HG02798 (cell line): ENCODE measurements at regions not wholly inside any gene's neighbourhood (a gene's known extent, or its start where the extent isn't known, plus 50 kb on each side); places are given as distances from the start of the nearest gene placed in this dataset.

Source experiments
- ATAC-seq: cut with Tn5 transposase; IDR thresholded peaks from one replicate; pipeline ENCODE4 v1.9.1; 2021; ENCODE audit warnings: mild to moderate bottlenecking; ENCODE audit not compliant: unreplicated experiment, poor library complexity

DNA sequence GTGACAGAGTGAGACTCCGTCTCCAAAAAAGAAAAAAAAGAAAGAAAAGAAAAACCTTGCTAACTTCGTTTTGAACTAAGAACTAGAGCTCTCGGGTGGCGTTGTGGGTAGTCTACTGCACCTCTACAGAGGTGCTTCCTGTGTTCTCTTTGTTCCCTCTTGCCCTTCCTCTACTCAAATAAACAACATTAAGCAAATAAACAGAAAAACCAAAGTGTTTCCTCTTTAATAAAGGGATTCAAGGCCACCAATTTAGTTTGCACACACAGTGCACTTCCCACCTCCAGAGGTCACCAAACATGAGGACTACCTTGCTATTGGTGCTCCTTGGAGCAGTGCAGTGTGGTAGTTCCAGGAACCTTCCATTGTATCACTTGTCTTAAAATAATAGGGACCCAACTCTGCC is 354.2 kb upstream of the TBL1XR1 start:
- no peak for ATAC-seq

DNA sequence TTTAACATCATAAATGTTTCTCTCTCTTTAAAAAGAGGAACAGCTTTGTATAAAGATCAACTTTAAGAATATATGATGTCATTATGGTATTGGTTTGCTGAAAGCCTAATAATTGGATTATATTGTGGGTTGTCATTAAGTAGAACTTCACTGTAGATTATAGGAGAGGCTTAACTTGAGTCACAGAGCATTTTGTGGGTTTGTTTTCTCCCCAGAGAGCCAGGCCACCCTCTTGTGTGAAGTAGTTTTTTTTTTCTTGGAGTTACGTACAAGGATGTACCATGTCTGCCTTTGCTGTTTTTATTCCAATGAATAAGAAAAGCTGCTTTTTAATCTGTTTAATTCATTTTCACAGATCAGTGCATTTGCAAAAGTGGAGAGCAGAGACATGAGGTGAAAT is 354.8 kb upstream of the TBL1XR1 start:
- no peak for ATAC-seq

DNA sequence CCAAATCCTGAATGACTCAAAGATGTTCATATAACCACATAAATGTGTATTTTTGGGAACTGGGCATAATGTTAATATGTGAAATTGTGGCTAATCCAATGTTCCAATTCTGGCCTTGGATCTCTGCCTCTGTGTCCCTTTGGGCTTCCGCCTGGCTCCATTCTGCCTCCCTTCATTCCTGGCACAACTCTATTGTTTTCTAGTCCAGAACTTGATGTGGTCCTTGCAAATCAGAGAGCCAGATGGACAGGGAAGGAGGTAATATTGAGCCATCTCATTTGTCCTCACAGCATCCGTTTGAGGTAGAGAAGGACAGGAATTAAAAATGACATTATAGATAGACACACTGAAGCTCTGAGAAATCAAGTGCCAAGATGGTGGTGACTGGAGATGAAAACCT is 355.7 kb upstream of the TBL1XR1 start:
- ATAC-seq: no peak

DNA sequence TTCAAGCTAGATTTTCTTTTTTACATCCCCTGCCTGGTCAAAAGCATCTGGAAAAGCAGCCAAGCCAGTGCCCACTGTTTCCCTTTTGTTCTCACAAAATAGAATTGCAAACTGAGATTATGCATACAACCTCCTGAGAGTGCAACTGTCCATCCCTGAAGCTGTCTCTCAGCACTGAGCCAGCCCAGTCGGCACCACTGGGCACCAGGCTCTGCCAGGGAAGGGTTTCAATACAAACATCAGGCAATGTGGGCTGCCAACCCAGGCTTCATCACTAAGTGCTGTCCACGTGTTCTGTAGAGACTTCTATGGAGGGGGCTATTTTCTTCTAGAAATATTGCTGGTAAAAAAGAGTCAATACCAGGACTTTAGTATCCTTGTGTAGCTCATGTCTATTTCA is 356.3 kb upstream of the TBL1XR1 start:
- no peak for ATAC-seq

DNA sequence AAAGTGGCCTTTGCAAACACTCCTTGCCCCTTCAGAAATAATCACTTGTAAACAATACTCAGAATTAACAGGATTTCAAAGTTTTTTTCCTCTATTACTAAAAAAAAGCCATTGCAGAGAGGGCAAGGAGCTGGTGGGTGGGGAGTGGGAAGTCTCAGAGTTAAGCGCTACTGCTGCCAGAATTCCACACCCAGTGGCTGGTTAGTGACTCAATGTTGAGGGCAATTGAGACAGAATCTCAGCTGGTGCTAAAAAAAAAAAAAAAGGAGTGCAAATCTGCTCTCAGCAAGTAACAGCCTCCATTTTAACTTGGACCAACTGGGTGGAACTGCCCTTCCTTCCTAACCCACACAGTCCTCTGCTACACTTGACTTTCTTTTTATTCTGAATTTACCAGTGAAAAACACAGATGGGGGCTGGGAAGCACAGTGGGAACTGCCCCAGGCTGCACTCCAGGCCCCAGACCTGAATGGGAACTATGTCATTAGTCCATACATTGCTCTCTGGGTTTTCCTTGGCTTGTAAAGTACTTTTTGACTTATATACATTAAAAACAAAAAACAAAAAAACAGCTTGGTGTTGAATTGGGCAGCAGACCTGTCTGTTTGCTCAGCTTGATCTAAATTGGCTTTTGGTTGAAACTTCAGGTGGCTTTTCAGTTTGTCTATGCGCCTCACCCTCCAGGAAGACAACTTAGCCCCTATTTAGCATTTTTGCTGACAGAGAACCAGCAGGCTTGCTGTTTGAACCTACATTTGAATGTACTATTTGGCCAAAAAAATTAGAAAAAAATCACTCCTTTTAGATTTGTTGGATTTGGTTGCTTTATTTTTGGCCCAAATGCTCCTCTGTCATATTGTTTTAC is 357.8 kb upstream of the TBL1XR1 start:
- no peak for ATAC-seq

DNA sequence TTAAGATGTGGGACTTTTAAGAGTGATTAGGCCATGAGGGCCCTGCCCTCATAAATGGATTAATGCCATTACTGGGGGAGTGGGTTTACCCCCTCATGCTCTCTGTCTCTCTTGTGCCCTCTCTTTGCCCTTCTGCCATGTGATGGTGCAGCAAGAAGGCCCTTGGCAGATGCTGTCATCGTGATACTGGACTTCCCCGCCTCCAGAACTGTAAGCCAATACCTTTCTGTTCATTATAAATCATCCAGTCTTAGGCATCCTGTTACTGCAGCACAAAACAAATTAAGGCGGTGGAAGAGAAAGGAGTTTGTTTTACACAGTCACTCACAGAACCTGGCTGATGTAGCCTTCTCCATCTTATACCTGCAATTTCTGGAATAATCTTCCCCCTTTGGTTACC is 360.3 kb upstream of the TBL1XR1 start:
- no peak for ATAC-seq

DNA sequence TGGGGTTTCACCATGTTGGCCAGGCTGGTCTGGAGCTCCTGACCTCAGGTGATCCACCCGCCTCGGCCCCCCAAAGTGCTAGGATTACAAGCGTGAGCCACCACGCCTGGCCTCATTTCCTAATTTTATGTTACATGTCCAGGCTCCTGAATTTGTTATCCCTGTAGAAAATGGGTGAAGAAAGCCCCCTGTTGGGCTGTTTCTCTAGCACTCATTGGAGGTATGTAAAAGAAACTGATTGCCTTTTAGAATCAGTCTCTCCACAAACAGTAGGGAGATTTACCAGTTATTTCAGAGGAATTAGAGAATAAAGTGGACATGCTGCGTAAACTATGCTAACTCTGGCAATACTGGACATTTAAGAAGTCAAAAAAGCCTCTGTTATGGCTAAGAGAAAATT is 364.1 kb upstream of the TBL1XR1 start:
- no peak for ATAC-seq

DNA sequence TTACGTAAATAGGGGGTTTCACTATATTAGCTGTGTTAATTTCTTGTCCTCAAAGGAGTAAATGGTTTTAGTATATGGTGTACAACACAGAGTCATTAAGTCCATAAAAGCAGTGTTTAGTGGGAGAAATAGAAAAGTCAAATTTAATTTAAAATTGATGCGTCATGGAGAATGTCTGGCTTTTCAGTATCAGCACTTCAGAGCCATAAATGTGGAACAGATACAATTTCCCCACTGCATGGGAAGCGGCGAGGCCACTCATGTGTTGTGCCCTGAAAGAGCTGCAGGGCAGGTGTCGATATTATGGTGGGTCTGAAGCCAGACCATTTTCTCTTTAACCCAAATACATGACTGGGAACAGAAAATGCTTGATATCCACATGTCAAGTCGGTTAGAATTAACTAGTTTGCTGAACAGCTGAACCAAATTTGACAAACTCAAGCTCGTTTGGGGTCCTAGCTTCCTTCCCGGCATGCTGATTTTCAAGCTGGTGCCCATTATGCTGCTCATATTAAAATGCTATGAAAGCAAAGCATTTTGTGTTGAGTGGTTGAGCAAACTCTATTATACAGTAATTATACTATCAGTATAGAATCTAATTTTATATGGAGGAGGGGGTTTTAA is 364.6 kb upstream of the TBL1XR1 start:
- ATAC-seq: no peak

DNA sequence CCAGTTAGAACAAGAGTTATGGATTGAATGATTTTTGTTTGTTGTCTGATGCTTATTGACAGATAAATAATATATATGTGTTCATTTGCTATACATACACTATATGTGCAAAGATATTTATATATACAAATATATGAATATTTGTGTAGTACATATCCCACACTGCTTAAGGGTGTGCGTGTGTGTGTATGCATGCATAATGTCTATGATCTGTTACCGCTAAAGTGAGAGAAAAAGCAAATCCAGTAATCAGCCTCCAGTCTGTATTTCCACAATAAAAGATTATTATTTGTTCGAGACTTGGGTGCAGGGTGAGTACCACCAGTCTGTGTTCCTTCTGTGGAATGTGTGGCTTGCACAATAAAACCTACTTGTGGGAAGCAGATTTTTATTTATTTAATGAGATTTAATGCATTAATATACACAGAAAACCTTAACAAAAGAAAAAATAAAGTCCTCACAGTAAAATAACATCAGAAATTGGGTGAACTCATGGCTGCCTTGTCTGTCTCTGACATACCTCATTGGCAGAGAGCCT is 366.0 kb upstream of the TBL1XR1 start:
- ATAC-seq: no peak

DNA sequence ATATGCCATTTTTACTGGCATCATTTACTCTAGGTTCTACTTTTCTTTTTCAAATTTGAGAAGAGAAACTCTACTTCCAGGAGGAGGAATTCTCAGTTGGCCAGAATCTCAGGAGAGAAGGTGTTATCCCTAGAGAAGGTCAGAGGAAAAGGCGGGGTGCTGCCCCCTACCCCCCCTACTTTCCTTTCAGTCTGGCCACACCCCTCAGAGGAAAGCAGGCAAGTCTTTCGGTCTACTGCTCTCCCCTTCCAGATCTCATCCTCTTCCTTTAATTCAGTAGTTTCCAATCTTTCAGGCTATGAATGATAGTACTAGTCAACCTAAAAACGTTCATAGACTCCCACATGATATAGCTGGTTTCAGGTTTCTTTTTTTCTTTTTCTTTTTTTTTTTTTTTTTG is 366.5 kb upstream of the TBL1XR1 start:
- no peak for ATAC-seq

DNA sequence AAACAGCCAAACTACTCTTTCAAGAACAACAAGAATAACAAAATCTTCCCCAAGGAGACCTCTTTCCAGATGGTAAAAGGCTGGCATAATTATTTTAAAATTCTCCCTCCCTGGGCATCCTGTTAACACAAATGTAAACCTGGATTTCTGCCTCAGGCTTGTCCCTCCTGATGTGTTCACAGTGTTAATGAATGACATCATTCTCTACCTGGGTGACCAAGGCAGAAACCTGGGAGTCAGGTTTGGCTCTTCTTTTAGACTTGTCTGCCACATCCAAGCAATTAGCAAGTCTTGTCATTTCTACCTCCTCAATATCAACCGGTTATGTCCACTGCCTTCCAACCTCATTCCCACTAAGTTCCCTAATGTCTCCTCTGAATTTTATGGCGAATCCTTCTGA is 368.7 kb upstream of the TBL1XR1 start:
- ATAC-seq: no peak

DNA sequence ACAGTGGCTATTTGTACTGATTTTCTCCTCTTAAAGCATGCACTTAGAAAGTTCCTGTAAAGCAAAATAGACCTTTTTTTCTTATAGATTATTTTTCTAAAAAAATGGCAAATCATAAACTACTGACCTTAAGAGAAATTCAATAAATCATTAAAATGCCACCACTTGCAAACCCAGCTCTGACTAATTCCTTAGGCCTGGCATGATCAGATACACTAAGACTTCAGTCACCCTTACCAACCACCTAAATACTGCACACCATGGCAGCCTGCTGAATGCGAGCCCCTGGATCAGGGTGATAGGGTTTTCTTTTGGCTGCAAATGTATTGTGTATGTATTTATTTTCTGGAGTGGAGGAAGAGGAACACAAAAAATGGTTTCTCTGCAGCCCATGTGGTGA is 370.6 kb upstream of the TBL1XR1 start:
- no peak for ATAC-seq

DNA sequence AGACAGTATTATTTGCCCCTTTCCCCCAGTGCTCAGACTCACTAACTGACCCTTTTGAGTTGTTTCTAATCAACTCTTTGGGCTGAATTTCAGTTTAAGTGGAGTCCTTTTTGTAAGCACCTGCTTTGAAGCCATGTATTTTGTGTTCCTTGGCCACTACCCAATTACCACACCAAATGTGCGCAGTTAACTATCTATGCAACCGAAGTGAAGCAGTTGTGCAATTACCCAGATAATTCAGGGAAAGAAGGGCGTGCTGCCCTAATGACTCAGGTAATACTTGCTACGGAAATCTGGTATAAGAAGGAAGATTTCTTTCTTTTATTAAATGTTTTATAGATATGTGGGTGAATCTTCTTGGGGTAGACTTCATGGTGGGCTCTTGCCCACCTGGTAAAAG is 371.9 kb upstream of the TBL1XR1 start:
- ATAC-seq: no peak

DNA sequence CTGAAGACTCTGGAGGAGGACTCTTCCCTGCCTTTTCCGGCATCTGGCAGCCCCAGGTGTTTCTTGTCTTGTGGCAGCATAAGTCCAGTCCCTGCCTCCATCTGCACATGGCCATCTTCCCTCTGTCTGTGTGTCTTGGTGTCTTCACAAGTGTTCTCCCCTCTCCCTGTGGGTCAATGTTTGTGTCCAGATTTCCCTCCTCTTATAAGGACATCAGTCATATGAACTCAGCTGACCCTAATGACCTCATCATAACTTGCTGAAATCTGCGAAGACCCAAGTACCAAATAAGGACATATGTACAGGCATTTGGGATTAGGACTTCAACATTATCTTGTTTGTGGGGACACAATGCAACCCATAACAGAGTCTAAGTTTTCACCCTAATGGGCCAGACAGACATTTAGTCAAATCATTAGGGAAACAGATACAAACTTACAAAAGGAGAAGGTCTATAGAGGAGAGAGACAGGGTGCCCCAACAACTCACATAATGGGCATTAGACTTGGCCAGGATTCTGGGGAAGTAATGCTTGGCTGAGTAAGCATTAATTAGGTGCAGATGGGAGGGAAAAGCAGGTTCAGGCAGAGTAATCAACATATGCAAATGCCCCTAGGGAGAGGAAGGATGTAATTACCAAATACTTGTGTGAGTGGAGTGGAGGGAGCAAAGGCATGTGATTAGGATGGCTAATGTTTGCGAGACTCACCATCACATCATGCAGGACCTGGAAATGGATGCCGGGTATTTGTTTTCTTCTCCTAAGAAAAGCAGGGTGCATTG is 372.8 kb upstream of the TBL1XR1 start:
- no peak for ATAC-seq

DNA sequence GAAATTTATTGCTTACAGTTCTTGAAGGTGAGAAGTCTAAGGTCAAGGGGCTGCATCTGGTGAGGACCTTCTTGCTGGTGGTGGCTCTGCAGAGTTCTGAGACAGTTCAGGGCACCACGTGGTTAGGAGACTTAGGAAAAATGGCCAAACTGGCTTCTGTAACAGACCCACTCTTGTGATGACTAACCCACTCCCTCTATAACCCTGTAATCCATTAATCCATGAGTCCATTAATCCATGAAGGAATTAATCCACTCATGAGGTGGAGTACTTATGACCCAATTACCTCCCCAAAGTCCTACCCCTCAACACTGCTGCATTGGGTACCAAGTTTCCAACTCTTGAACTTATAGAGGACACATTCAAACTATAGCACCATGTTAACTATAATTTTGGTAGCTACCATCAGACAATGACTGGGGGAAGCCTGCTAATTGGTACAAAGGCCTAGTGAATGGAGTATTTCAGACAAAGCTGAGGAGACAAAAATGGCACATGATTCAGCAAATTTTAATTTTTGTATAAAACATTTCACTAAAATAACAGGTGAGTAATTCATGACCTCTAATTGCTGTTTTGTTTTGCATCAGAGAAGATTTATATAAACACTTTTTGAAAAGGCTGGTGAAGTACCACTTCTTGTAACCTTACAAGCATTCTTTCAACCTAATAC is 374.1 kb upstream of the TBL1XR1 start:
- no peak for ATAC-seq

DNA sequence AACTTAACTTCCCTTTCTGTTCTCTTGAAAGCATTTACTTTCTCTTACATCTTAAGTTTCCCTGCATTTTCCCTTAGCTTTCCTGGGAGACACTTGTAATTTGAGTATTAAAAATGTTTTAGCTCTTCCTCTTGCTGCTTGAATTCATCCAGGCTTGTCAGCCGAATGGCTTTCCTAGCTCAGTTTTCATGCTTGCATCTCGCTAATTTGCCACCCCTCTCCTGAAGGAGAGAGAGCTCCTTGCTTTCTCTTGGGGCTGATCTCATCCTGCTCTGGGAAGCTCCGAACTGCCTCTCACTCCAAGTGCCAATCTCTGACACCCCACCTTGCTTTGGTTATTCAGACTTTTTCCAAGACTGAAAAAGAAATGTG is 374.6 kb upstream of the TBL1XR1 start:
- no peak for ATAC-seq

DNA sequence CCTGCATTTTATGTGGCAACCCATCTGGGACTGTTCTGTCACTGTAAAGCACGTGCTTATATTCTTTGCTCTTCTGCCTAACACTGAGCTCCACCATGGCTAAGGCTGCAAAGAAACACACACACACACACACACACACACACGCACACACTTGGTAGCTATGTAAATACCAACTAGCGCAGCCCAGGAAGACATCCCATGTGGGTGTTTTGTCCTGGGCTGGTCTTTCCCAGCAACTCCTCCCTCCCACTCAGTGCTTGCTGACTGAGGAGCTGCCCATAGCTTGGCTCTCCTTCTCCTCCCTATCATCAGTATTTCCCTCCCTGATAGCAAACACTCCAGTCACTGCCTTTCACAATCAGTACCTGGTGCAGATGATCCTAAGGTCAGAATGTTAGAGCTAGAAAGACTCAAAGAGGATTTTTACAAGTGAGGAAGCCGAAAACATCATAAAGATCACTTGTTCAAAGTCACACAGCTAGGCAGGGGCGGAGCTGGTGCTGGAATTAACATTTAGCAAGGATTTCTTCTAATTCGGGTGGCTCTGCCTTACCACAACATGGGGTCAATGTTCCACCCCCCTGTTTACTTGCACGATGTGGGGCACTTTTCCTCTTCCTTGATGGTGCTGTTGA is 377.1 kb upstream of the TBL1XR1 start:
- ATAC-seq: no peak

DNA sequence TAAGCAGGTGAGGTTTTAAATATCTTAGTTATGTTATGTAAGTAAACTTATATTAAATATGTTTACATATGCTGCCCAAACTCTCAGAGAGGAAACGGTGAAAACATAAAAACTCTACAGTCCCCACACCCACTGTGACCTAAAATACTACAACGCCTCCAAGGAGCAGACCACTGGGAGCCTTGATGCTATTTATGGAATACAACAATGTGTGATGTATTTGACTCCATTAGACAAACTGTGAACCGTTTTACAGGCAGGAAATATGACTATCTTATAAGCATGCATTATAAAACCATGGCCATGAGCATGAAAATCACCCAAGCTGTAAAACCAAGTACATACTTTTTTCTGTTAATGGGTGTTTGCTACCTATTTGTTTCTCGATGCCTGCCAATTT is 379.5 kb upstream of the TBL1XR1 start:
- ATAC-seq: no peak

DNA sequence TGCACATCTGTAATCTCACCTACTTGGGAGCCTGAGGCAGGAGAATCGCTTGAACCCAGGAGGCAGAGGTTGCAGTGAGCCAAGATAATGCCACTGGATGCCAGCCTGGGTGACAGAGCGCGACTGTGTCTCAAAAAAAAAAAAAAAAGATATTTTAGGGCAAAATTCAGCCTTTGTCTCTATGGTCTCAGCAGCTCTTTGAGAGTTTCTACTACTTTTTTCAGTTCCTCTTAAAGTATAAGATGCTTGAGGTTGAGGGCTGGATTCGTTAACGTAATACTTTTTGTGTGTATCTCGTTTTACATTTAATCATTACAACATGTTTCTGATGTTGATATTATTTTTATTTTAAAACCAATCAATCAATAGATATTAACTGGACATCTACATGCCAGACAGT is 381.2 kb upstream of the TBL1XR1 start:
- ATAC-seq: peak; percentile 84

DNA sequence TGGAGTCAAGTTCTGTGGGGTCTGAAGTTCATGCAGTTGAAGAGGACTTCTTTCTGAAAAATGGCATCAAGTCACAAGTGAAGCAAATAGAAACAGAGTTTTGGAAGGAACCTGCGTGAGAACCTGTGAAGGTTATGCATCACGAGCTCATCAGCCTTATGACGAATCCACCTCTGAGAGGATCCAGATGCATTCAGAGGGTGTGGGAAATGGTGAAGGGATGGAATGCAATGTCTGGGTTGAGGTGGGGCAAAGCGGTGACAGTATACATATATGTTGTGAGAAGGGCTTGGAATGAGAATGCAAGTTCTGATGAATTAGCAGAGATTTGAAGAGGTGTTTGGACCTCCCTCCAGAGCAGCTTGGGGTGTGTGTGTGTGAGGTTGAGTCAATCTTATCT is 382.1 kb upstream of the TBL1XR1 start:
- no peak for ATAC-seq
